ENCODE measurements at regions not wholly inside any gene's neighbourhood (a gene's known extent, or its start where the extent isn't known, plus 50 kb on each side); places are given as distances from the start of the nearest gene placed in this dataset.

DNA sequence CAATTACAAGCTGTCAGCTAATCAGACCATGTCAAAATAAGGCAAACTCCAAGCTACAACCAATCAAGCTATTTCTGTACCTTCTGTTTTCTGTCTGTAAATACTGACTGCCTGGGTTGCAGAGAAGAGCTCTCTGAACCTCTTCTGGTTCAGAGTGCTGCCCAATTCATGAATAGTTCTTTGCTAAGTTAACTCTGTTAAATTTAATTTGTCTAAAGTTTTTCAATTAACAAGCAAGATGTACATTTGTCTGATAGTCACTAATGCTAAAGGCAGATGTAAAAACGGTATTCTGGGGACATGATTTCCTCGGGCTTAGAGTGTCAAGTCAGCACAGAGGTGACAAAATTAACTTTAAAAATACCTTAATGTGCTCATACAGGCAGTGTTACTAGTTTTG is 408.3 kb upstream of the CLINT1 start:
- WGBS (ENCODE audit: insufficient coverage) = 91% methylated on average over 2 of the region's 2 CpGs
- no peaks in the 10 kb centered on the region for H3K9me3 ChIP-seq (ENCODE audit: control insufficient read depth, insufficient read depth, low read length)
- intact Hi-C loops (cut with micrococcal nuclease) = no loop called here
- H3K27ac ChIP-seq (ENCODE audit: low read length) = no peak overlapping the region
- H3K4me3 Mint-ChIP-seq = no peak overlapping the region
- H3K36me3 Mint-ChIP-seq = no peaks in the 10 kb centered on the region
- no peak for DNase-seq
- H3K9me3 Mint-ChIP-seq = no peaks in the 10 kb centered on the region
- H3K27me3 ChIP-seq (ENCODE audit: control insufficient read depth, insufficient read depth, low read length) = no peaks in the 10 kb centered on the region
- TF ChIP-seq, protein P1, sequence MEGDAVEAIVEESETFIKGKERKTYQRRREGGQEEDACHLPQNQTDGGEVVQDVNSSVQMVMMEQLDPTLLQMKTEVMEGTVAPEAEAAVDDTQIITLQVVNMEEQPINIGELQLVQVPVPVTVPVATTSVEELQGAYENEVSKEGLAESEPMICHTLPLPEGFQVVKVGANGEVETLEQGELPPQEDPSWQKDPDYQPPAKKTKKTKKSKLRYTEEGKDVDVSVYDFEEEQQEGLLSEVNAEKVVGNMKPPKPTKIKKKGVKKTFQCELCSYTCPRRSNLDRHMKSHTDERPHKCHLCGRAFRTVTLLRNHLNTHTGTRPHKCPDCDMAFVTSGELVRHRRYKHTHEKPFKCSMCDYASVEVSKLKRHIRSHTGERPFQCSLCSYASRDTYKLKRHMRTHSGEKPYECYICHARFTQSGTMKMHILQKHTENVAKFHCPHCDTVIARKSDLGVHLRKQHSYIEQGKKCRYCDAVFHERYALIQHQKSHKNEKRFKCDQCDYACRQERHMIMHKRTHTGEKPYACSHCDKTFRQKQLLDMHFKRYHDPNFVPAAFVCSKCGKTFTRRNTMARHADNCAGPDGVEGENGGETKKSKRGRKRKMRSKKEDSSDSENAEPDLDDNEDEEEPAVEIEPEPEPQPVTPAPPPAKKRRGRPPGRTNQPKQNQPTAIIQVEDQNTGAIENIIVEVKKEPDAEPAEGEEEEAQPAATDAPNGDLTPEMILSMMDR (IDR thresholded peaks at IDR 0.05) = no peak
- no peak for ATAC-seq
- peaks cover 0 to 6% of the 10 kb centered on the region in 2 donors for H3K27me3 Mint-ChIP-seq (ENCODE audit: low read depth in 2 of 2)
- no peak overlapping the region for H3K27ac Mint-ChIP-seq
- no peaks in the 10 kb centered on the region for H3K36me3 ChIP-seq (ENCODE audit: control insufficient read depth, insufficient read depth, low read length)
- H3K4me1 ChIP-seq (ENCODE audit: control insufficient read depth, insufficient read depth, low read length) = no peaks in the 10 kb centered on the region
- no peaks in the 10 kb centered on the region for H3K4me1 Mint-ChIP-seq
- H3K4me3 ChIP-seq (ENCODE audit: low read length) = no peak overlapping the region

DNA sequence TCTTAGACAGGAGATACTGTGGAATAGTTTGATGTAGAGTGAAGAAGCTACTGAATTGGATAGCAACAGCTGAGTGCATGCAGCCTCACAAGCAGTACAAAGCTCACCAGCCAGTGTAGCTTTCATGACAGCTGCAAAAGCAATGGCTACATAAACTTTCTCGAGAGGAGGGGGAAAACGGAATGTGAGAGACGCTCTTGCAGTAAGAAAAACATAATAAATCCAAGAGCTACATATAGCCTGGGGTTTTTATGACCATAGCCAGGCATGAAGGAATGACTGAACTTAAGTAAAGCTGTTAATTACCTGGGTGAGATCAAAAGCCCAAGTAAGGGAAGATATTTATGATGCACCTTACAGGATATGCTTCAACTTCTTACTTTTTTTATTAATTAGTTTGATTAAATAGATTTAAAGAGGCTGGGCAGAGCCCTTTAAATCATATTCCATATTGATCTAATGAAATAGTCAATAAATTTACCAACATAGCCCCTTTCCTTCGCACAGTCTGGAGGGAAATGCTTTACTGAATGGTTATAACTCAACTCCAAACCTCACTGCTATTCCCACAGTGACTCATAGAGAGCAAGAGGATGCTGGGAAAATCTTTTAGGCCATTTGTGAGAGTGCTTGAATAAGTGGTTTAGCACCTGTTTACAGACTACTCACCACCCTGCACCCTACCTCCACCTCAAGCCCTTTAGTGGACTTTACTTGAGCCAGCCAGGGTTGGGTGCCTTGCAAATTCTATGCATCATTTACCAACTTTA is 407.2 kb upstream of the CLINT1 start:
- Mint-ChIP-seq H3K4me3 (no peak overlapping the region), H3K27me3 (ENCODE audit: low read depth in 2 of 2) (peaks cover 0 to 6% of the 10 kb centered on the region in 2 donors), H3K4me1 (no peaks in the 10 kb centered on the region), H3K9me3 (no peaks in the 10 kb centered on the region), H3K27ac (no peak overlapping the region), H3K36me3 (no peaks in the 10 kb centered on the region)
- ATAC-seq (no peak), DNase-seq (no peak)
- Histone ChIP-seq H3K4me1 (ENCODE audit: control insufficient read depth, insufficient read depth, low read length) (no peaks in the 10 kb centered on the region), H3K27ac (ENCODE audit: low read length) (no peak overlapping the region), H3K36me3 (ENCODE audit: control insufficient read depth, insufficient read depth, low read length) (no peaks in the 10 kb centered on the region), H3K4me3 (ENCODE audit: low read length) (no peak overlapping the region), H3K9me3 (ENCODE audit: control insufficient read depth, insufficient read depth, low read length) (no peaks in the 10 kb centered on the region), H3K27me3 (ENCODE audit: control insufficient read depth, insufficient read depth, low read length) (no peaks in the 10 kb centered on the region)
- WGBS (ENCODE audit: insufficient coverage) = 100% methylated on average over 1 of the region's 4 CpGs
- TF ChIP-seq, protein P1 (IDR thresholded peaks at IDR 0.05) = no peak
- intact Hi-C loops (cut with micrococcal nuclease) = no loop called here

DNA sequence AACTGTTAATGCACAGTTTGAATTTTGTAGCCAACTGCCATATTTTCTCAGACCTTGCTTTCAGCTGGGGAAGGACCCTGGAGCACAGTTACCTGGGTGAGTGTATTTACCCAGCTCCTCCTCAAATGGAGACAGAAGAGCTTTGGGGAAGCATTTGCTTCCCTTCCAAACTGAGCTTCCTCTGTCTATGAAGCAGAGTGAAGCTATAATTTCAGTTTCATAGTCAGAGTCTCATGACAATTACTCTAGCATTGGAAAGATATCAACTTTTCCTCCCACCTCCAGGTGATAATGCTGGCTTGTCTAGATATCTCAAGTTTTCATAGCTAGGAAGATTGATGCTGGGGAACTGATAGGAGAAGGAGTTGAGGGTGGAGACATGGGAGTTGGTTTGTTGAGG is 406.4 kb upstream of the CLINT1 start:
- H3K27ac Mint-ChIP-seq = no peak overlapping the region
- H3K9me3 Mint-ChIP-seq = no peaks in the 10 kb centered on the region
- ATAC-seq (no peak), DNase-seq (no peak)
- no peaks in the 10 kb centered on the region for H3K36me3 Mint-ChIP-seq
- no peaks in the 10 kb centered on the region for H3K4me1 Mint-ChIP-seq
- H3K4me3 Mint-ChIP-seq = no peak overlapping the region
- TF ChIP-seq, protein P1 (IDR thresholded peaks at IDR 0.05) = no peak
- H3K27me3 ChIP-seq (ENCODE audit: control insufficient read depth, insufficient read depth, low read length) = no peaks in the 10 kb centered on the region
- no peaks in the 10 kb centered on the region for H3K9me3 ChIP-seq (ENCODE audit: control insufficient read depth, insufficient read depth, low read length)
- H3K27me3 Mint-ChIP-seq (ENCODE audit: low read depth in 2 of 2) = peaks cover 0 to 6% of the 10 kb centered on the region in 2 donors
- H3K27ac ChIP-seq (ENCODE audit: low read length) = no peak overlapping the region
- H3K4me1 ChIP-seq (ENCODE audit: control insufficient read depth, insufficient read depth, low read length) = no peaks in the 10 kb centered on the region
- intact Hi-C loops (cut with micrococcal nuclease) = no loop called here
- no peak overlapping the region for H3K4me3 ChIP-seq (ENCODE audit: low read length)
- no peaks in the 10 kb centered on the region for H3K36me3 ChIP-seq (ENCODE audit: control insufficient read depth, insufficient read depth, low read length)

DNA sequence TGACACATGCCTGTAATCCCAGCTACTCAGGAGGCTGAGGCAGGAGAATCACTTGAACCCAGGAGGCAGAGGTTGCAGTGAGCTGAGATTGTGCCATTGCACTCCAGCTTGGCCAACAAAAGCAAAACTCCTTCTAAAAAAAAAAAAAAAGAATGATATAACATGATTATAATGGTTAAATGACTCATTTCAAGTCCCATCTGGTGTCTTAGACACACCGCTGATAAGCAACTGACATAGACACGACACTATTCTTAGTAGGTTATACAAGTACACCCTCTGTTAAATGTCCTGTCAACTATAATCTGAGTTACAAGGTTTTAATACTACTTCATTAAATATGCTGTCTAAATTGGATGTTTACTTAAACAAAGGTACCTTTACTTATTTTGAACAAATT is 405.3 kb upstream of the CLINT1 start:
- no peak overlapping the region for H3K4me3 Mint-ChIP-seq
- Histone ChIP-seq H3K27ac (ENCODE audit: low read length) (no peak overlapping the region), H3K36me3 (ENCODE audit: control insufficient read depth, insufficient read depth, low read length) (no peaks in the 10 kb centered on the region), H3K4me3 (ENCODE audit: low read length) (no peak overlapping the region), H3K4me1 (ENCODE audit: control insufficient read depth, insufficient read depth, low read length) (no peaks in the 10 kb centered on the region), H3K27me3 (ENCODE audit: control insufficient read depth, insufficient read depth, low read length) (no peaks in the 10 kb centered on the region), H3K9me3 (ENCODE audit: control insufficient read depth, insufficient read depth, low read length) (no peaks in the 10 kb centered on the region)
- no peak overlapping the region for H3K27ac Mint-ChIP-seq
- DNase-seq (no peak), ATAC-seq (no peak)
- H3K9me3 Mint-ChIP-seq = no peaks in the 10 kb centered on the region
- WGBS (ENCODE audit: insufficient coverage) = no CpG with 5 or more reads among the region's 2 CpGs
- no peaks in the 10 kb centered on the region for H3K36me3 Mint-ChIP-seq
- H3K4me1 Mint-ChIP-seq = no peaks in the 10 kb centered on the region
- intact Hi-C loops (cut with micrococcal nuclease) = no loop called here
- H3K27me3 Mint-ChIP-seq (ENCODE audit: low read depth in 2 of 2) = peaks cover 0 to 6% of the 10 kb centered on the region in 2 donors
- TF ChIP-seq, protein P1 (IDR thresholded peaks at IDR 0.05) = no peak

Measured in natural killer cell (primary cell).